Urothelium cell line (cell line): ENCODE measurements at regions not wholly inside any gene's neighbourhood (a gene's known extent, or its start where the extent isn't known, plus 50 kb on each side); places are given as distances from the start of the nearest gene placed in this dataset.

ENCODE experiments used
- DNase-seq: peaks from one replicate; pipeline ENCODE4 v3.0.0; 2011; ENCODE audit warnings: low spot score, mixed read lengths
- FAIRE-seq: peaks from 2 replicates; lab custom pipeline; 2011; peaks lifted over from hg19 to GRCh38; lab: Jason Lieb, UNC

DNA sequence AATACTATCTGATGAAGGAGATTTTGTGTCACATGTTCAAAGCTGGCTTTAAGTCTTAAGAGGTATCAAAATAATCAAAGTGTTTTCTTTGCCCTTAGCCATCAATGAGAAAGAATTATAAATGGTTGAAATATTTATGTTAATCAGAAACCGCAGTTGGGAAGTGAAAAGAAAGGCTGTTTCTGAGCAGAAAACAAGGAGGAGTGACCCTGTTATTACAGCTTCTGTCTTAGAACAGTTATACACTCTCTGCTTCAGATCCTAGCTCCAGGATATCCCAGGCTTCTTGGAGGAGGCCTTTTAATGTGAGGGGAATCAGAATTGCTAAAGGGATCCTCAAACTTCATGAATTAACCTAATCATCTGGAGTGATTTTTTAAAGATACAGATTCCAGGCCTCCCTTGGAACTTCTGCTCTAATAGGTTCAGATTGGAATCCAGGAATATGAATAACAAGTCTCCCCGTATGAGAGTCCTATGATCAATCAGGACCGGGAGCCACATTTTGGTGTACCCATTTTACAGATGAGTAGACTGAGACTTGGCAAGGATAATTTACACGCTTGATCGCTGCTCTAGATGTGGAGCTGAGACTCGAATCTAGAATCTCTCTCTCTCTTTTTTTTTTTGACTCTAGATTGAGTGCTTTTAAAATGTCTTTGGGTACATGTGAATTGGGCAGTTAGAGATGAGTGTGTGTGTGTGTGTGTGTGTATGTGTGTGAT lies 50.8 kb upstream of the JAG1 start:
- FAIRE-seq: no peak

DNA sequence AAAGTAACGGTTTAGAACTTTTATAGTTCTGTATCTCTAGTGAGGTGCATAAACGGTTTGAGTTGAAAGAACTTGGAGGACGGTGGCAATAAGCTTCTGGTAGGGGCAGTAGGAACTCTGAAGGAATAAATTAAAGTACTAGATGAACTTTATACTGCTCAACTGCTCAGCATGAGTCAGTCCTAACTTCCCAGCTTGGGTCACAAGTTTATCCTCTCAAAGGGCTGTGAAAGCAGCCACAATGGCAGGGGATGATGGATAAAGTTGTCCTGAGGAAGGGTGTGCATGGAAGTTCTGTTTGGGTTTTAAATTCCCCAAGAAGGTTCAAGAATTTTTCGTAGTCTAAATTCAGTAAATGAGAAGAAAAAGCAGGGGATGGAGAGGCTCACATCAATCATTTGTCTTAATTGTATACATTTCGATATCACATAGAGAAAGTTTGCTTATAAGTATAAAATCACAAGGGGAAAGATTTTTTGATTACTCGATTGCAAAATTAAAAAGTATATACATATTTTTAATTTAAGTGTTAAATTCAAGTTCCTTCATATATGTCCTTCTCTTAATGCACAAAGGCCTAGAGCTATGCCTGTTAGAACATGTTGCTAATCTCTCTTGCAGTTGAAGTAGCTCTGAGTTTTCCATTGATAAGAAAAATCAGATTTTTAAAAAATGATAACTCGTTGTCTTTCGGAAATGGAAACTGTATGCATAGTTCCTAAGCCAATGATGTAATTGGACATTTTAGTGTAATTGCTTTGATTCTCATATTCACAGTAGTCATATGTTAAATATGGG lies 55.3 kb upstream of the JAG1 start:
- DNase-seq (no peak), FAIRE-seq (no peak)

More for the DNA sequence above, 50.8 kb upstream of the JAG1 start:
- no peak for DNase-seq

DNA sequence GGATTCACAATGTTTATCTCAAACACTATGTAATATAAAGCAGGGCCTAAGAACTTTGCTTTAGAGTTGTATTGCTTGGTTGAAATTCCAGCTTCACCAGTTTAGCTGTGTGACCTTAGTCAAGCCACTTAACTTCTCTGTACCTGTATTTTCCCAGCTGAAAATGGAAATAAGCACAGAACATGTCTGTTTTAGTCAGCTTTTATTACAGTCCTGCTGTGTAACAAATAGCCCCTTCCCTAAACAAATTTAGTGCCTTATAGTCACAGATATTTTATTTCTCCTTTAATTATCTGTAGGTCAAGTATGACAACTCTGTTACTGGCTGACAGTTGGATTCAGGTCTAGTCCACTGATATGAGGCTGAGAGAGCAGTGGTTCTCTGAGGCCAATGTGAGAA lies 56.0 kb upstream of the JAG1 start:
- FAIRE-seq (no peak), DNase-seq (no peak)

DNA sequence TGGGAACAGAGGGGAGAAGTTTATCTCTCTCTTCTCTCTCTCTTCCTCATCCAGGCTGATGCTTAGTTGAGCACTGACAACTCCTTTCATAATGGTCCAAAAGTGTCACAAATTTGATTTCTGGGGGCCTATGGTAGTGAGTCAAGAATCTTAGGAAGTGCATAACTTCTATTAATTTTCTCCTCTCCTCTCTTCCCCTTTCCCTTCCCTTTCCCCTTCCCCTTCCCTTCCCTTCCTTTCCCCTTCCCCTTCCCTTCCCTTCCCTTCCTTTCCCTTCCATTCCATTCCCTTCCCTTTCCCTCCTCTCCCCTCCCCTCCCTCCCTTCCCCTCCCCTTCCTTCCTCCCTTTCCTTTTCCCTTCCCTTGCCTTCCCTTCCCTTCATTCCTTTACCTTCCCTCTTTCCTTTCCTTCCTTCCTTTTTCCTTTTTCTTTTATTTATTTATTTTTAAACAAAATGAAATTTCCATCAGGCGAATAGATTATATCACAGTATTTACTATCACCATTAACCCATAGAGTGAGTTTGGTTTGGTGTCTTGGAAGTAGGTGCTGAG lies 56.9 kb upstream of the JAG1 start:
- FAIRE-seq: no peak
- no peak for DNase-seq

DNA sequence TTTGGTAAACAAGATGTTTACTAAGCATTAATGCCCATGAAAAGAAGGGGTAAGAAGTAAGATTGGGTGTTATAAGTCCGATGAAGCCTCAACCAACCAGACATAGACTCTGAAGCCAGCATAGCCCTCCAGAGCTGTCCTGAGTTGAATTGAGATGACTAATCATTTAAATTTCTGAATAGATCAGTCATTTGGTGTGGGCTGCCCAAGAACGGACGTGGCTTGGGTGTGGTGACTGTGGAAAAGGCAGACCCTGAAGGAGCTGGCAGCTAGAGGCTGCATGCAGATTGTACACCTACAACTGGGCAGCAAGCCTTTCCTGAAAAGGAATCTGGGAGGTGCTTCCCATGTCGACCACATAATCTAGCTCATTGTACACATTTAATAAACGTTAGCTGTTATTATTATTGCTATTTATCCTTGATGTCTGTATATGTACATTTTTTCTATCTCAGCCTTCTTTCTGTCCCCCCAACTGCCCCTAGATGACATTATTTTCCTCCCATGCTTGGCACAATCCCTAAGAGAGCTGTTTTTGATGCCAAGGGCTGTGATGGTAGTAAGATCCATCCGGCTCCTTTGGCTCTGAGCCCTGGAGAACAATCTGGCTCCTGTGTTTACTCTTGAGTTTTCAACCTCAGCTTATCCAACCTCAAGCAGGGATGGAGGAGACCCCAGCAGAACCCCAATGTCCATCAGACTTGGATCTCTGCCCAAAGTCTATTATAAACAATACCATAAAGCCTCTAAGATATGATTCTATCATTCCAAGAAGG lies 57.6 kb upstream of the JAG1 start:
- FAIRE-seq (no peak), DNase-seq (peak; percentile 45)

DNA sequence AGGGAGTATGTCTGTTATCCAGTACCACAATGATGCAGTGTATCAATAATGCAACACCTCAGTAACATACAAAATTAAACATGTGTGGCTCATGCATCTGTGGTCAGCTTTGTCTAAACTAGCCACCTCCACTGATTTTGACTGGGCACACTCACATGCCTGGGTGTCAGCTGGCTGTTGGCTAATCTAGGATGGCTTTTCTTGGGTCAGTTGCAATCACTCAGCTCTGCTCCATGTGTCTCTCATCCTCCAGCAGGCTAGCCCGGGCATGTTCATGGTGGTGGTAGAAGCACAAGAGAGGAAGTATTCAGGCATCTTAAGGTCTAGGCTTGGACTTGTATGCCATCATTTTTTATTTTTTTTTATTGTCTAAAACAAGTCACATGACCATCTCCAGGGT lies 59.3 kb upstream of the JAG1 start:
- FAIRE-seq (no peak), DNase-seq (no peak)

DNA sequence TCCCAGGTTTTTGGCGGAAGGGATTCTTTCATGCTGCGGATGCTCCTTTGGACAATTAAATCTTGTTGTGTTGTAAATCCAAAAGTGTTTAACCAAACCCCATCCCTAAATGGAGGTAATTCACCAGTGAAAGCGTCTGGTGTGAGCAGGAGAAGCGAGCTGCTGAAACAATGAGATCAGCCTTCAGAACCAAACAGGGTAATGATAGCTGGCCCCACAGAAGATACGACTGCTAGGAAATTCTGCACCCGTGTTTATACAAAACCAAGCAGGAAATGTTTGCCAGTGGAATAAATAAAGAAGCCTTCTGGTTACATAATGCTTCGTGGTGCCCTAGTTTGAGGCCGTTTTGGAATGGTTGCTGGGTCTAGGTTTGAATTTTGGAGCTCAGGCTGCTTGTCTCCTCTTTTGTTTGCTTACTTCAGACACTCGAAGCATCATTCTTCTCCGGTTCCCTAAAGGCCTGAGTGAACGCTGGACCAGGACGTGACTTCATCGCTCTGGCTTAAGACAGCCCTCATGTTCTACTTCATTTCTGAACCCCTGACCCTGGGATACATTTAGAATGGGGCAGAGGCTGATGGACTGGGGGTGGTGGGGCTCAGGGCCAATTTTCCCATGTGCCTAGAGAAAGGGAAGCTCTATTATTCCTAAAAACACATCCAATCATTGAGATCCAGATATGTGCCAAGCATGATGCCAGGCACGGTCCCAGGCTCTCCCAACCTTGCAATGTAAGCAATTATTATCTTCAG lies 61.6 kb upstream of the JAG1 start:
- no peak for FAIRE-seq
- DNase-seq: no peak

DNA sequence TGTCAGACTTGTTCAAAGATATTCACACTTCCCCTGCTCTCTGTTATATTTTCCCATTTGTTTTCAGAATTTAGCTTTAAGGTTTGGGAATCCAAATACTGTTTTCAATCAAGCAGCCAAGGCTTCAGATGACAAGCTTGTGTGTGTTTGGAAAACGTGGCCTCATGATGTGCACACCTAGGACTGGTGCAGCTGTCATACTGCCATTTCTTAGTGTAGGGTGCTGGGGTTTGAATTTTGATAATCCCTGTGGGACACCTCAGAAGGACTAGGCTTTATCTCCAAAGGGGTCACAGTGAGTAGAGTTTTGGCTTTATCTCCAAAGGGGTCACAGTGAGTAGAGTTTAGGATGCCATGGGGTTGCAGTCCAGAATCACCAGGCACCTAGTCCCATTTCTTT lies 65.3 kb upstream of the JAG1 start:
- FAIRE-seq: no peak

DNA sequence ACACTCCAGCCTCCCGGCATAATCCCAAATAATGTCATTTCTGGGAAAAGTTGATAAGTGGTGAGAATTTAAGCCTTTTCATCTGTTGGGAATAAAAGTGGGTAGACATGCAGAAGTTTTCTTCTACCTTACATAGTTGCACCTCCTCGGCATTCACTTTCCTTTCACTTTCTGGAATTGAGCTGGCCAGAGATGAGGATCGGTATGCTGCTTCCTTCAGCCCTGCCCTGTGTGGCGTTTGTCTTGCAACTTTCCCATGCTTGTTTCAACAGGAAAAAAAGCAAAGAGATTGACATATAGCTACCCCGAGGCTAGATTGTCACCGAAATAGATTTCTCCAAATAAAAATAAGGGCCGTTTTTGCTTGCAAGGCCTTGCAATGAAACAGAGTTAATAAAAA lies 65.8 kb upstream of the JAG1 start:
- FAIRE-seq (no peak), DNase-seq (peak; percentile 43)

More for the DNA sequence above, 65.3 kb upstream of the JAG1 start:
- DNase-seq: no peak

DNA sequence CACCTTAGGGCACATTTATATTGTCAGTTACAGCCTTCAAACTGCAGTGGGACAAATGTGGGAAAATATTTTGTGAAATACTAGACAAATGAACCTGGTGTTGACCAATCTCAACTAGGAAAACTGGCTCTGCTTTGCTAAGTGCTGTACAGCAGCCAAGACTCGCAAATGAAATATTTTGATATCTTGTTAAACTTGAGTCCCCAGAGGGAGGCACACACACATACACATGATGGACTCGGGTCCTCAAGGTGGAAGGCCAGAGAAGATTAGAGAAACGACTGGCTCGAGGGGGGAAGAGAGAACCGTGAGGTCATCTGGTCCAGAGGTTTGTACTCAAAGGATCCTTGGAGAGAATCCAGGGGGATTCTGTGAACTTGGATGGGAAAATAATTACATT lies 67.3 kb upstream of the JAG1 start:
- DNase-seq: no peak
- FAIRE-seq: no peak

DNA sequence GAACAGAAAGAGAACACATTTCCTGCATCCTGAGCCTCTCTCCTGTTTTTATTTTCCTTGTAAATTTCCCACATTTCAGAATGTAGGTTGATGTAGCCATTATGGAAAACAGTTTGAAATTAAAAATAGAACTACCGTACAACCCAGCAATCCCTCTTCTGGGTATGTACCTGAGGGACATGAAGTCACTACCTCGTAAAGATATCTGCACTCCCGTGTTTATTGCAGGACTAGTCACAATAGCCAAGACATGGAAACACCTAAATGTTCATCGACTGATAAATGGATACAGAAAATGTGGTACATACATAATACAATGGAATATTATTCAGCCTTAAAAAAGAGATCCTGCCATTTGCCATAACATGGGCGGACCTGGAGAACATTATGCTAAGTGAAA lies 72.0 kb upstream of the JAG1 start:
- DNase-seq (no peak), FAIRE-seq (no peak)

DNA sequence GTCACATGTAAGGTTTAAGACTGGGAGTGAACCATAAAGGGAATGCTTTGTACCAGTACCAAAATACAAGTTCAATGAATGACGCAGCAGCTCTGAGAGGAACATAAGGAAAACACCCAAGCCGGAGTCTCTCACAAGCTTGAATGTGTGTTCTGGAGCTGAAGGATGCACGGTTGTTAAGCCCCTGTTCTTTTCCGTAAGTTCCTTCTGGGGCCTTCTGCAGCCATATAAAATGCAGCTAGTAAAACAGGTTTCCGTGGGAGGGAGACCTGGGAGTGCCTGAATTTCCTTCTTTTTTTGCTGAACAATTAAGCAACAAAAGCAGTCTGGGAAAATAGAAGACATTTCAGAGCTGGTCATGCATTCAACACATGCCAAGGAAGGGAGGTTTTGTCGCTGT lies 73.2 kb upstream of the JAG1 start:
- FAIRE-seq (no peak), DNase-seq (no peak)

DNA sequence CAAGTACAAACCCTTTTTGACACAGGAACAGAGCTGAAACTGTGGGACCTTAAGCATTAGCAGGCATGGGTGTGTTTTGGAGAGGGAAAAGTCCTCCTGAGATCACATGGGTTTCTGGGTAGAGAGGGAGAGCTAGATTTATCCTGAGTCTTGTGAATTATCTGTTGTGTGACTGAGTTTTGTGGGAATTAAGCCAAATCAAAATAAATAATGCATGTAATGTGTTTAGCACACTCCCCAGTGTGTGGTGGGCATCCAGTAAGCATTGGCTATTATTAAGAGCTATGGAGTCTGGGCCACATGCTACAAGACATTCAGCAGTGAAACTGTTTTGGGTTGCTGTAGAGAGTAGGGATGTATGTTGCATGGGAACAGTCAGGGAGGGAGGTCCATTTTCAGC lies 75.3 kb upstream of the JAG1 start:
- DNase-seq (no peak), FAIRE-seq (no peak)

DNA sequence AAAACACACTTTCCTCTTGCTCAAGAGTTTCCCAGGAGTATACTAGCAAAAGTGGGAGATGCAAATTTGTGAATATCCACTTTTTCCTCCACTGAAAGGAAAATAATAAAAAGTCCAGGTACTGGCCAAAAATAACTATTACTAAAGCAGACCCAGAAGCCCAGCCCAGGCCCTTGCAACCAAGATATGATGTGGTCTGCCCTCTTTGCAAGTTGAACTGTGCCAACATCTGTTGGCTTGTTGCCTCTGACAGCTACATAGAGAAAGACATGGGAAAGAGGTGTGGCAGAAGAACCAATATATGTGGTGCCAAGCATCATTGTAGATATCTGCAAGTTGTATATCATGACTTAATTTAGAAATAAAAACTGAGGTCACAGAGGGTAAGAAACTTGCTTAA lies 78.4 kb upstream of the JAG1 start:
- no peak for DNase-seq
- FAIRE-seq: no peak

DNA sequence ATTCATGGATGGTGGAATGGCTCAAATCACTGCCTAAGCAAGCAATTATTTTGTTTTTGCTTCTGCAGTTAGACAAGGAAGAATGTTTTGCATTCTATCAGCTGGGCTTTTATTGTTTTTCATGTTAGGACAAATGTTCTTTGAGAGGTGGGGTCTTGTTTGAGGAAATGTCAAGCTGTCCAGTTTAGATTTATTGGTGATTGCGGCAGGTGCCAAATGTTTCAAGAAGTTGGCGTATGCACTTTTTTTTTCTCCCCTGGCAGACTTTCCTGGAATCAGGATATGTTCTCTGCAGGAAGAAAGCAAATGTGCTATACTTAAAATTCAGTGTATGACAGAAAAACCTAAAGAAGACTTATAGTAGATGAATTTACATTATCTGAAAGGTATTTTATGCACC lies 81.0 kb upstream of the JAG1 start:
- FAIRE-seq (no peak), DNase-seq (no peak)

DNA sequence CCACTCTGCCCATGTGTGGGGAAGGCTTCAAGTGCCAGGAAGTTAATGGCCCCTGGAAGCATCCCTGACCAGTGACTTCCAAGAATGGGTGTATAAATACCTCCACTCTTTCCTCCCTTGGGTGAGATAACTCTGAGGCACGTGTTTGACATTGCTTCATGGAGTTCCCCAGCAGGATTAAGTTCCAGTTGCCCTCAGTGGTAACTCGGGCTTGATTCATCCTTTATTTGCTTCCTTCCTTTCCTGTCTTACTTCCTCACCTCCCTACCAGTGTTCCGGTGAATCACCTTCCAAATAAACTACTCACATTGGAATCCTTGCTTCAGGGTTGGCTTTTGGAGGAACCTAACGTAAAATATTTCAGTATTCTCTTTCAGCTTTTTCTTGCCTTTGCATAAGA lies 84.6 kb upstream of the JAG1 start:
- DNase-seq (no peak), FAIRE-seq (no peak)

DNA sequence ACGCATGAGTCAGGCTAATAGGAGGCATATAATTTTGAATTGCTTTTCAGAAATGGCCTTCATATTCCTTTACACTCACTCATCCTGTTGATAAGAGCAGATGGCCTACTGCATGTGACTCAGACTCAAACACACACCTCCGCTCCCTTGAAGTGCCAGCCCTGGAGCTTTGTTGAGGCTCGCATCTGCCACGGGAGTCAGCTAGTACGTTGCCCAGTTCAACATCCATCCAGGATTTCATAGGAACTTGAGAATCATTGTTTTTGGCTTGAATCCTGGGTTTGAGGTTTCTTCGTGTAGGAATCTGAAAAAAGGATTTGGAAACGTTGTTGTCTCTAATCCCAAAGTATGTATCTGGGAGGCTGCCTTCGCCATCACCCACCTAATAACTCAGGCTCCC lies 87.4 kb upstream of the JAG1 start:
- FAIRE-seq (no peak), DNase-seq (peak; percentile 40)

DNA sequence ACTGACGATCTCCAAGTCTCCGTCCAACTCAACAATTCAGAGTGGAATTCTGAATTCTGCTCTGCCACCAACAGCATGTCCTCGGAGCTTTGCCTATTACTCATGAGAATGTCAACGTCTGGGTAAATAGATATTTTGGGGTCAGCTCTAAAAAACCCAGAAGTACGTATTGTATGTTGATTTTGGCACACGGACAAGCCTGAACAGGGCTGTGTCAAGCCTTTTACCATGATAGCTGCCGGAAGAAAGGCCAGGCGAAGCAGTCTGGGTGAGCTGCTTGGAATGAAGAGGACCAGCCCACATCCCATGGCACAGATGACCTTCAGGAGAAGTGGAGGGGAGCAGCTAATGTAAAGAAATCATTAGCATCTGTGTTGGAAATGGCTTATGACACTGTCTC lies 88.0 kb upstream of the JAG1 start:
- FAIRE-seq (no peak), DNase-seq (peak; percentile 27)

DNA sequence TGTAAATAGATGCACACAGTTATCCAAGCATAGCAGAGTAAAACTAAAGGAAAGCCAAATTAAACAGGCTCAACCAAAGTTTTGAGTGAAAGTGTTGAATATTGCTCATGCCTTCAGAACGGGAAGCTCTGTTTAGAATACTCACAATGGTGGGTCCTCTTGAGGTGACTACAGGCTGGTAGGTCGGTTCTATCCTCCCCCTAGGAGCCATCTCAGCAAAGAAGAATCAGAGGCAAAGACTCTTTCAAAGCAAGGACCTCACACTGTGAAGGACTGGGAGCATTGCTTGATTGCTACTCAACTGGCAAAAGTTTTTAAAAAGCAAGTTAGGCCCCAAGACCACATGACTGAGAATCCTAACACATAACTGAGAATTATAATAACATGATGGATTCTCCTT lies 88.4 kb upstream of the JAG1 start:
- FAIRE-seq (no peak), DNase-seq (no peak)

DNA sequence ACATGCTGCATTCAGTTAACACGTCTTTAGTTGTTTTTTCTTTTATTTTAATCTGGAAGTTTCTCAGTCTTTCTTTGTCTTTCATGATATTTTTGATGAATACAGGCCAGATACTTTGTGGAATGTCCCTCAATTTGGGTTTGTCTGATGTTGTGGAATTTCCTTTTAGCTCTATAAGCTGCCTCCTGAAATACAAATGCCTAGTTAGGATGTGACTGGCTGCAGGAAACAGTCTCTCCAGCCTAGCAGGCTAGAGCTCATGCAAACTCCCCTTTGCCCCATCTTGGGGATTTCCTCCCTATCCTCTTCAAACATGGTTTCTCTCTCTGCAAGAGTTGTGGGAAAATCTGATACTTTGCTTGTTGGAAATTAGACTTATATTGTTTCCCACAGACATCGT lies 89.3 kb upstream of the JAG1 start:
- no peak for FAIRE-seq
- no peak for DNase-seq

DNA sequence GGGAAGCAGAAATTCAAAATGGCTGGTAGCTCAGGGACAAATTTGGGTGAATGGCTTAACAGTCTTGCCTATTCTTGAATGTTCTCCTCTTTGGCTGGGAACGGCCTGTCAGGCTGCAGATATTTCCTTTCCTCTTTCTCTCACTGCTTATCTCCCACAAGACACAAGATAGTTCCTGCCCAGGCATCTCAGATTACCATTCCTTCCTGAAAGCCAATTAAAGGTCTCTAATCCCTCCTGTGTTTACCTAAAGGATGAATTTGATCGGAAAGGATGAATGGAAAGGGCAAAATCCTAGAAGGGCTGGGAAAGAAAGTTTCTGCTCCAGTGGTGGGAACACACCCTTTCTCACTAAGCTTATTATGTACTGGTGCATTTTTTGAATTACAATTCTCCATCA lies 95.9 kb upstream of the JAG1 start:
- DNase-seq (no peak), FAIRE-seq (no peak)
